Body of pancreas (tissue), 4 donors: ENCODE measurements at regions not wholly inside any gene's neighbourhood (a gene's known extent, or its start where the extent isn't known, plus 50 kb on each side); places are given as distances from the start of the nearest gene placed in this dataset.

Experiments used
- ATAC-seq: fragments of 150-250 bp; one replicate; pipeline ENCODE4 v1.9.1; 2016
- DNase-seq, 4 donors: peaks; one replicate each; pipeline ENCODE4 v3.0.0-alpha.2; 2019
- H3K27ac ChIP-seq, 4 donors: fragments of 200-600 bp; sonication (generic); 1 replicate in 3 of 4; 2 replicates in 1 of 4; pipeline versions ENCODE4 v1.5.1 to v1.6.1; 2016 to 2019; ENCODE audit warnings: mild to moderate bottlenecking in 1 of 4, mixed read lengths in 1 of 4, moderate library complexity in 1 of 4
- H3K27me3 ChIP-seq, 2 donors: fragments of 200-600 bp; sonication (generic); one replicate each; pipeline ENCODE4 v1.6.0; 2016; ENCODE audit warnings: mild to moderate bottlenecking in 1 of 2
- H3K36me3 ChIP-seq, 2 donors: fragments of 200-600 bp; sonication (generic); replicated peaks in 1 of 2; 2 replicates each; pipeline ENCODE4 v1.5.1; 2016; ENCODE audit warnings: low read depth in 2 of 2; ENCODE audit not compliant: insufficient read depth in 1 of 2
- H3K4me1 ChIP-seq: fragments of 200-600 bp; sonication (generic); one replicate; pipeline ENCODE4 v1.6.0; 2016
- H3K4me3 ChIP-seq, 2 donors: fragments of 200-600 bp; sonication (generic); 1 replicate in 1 of 2; 2 replicates in 1 of 2; pipeline ENCODE4 v1.5.1; 2016 to 2019
- H3K9me3 ChIP-seq, 3 donors: fragments of 200-600 bp; sonication (generic); 1 replicate in 2 of 3; 2 replicates in 1 of 3; pipeline ENCODE4 v1.5.1; 2016
- POLR2A ChIP-seq, 3 donors: fragments of 450-650 bp; IDR thresholded peaks; one replicate each; pipeline ENCODE4 v1.6.1; 2016; ENCODE audit warnings: antibody characterized with exemption in 3 of 3, mild to moderate bottlenecking in 2 of 3
- WGBS, 2 donors: methylation state at CpG; one replicate each; pipeline ENCODE4 v1.1.5; 2017; 5-methylcytosine and 5-hydroxymethylcytosine counted together
- intact Hi-C: fragments of 100-400 bp; cut with DNase I; formaldehyde crosslinking; loops from one replicate; pipeline ENCODE4 v1.15.1; 2023
- TF ChIP-seq, protein P1 (sequence below), 7 experiments: fragments of 450-650 bp in 4 of 7; fragments of 200-600 bp in 3 of 7; sonication (generic) in 3 of 7; IDR thresholded peaks; one replicate each; pipeline ENCODE4 v1.5.1; 2016 to 2019; ENCODE audit warnings: antibody characterized with exemption in 7 of 7

GRCh38 chr6:150456466-150456865 is 87.7 kb downstream of the IYD start:
- intact Hi-C loops = no loop called here
- Histone ChIP-seq H3K4me3 (no peak overlapping the region), H3K4me1 (no peaks in the 10 kb centered on the region), H3K27me3 (no peaks in the 10 kb centered on the region), H3K27ac (no peak overlapping the region), H3K36me3 (no peaks in the 10 kb centered on the region), H3K9me3 (no peaks in the 10 kb centered on the region)
- 70 to 75% methylated on average over 7 of the region's 7 CpGs for WGBS, 2 donors
- no peak for TF ChIP-seq POLR2A (IDR thresholded peaks at IDR 0.05)
- TF ChIP-seq, protein P1, sequence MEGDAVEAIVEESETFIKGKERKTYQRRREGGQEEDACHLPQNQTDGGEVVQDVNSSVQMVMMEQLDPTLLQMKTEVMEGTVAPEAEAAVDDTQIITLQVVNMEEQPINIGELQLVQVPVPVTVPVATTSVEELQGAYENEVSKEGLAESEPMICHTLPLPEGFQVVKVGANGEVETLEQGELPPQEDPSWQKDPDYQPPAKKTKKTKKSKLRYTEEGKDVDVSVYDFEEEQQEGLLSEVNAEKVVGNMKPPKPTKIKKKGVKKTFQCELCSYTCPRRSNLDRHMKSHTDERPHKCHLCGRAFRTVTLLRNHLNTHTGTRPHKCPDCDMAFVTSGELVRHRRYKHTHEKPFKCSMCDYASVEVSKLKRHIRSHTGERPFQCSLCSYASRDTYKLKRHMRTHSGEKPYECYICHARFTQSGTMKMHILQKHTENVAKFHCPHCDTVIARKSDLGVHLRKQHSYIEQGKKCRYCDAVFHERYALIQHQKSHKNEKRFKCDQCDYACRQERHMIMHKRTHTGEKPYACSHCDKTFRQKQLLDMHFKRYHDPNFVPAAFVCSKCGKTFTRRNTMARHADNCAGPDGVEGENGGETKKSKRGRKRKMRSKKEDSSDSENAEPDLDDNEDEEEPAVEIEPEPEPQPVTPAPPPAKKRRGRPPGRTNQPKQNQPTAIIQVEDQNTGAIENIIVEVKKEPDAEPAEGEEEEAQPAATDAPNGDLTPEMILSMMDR (IDR thresholded peaks at IDR 0.05) = no peak
- ATAC-seq (no peak), DNase-seq (no peak)

- no peaks in the 10 kb centered on the region for H3K9me3 ChIP-seq
- H3K27ac ChIP-seq = no peak overlapping the region
- no peak for TF ChIP-seq POLR2A (IDR thresholded peaks at IDR 0.05)
- TF ChIP-seq, protein P1 (IDR thresholded peaks at IDR 0.05) = no peak
- H3K27me3 ChIP-seq = no peaks in the 10 kb centered on the region
- no peaks in the 10 kb centered on the region for H3K4me1 ChIP-seq
- H3K4me3 ChIP-seq = no peak overlapping the region
- intact Hi-C loops = no loop called here
- ATAC-seq (no peak), DNase-seq (no peak)
- 63 to 69% methylated on average over 7 of the region's 7 CpGs for WGBS, 2 donors
- H3K36me3 ChIP-seq = no peaks in the 10 kb centered on the region
These were observed 88.3 kb downstream of the IYD start for GRCh38 chr6:150456902-150457643.

GRCh38 chr6:150458579-150458978 is 89.8 kb downstream of the IYD start:
- intact Hi-C loops = no loop called here
- no peaks in the 10 kb centered on the region for H3K9me3 ChIP-seq
- DNase-seq = no peak
- H3K27me3 ChIP-seq = no peaks in the 10 kb centered on the region
- WGBS, 2 donors = 62 to 63% methylated on average over 5 of the region's 5 CpGs
- no peak for ATAC-seq
- H3K4me3 ChIP-seq = no peak overlapping the region
- H3K27ac ChIP-seq = no peak overlapping the region
- no peaks in the 10 kb centered on the region for H3K4me1 ChIP-seq
- no peaks in the 10 kb centered on the region for H3K36me3 ChIP-seq
- no peak for TF ChIP-seq POLR2A (IDR thresholded peaks at IDR 0.05)
- TF ChIP-seq, protein P1 (IDR thresholded peaks at IDR 0.05) = no peak

GRCh38 chr6:150463852-150464251 is 95.0 kb downstream of the IYD start:
- 88 to 89% methylated on average over 5 of the region's 5 CpGs for WGBS, 2 donors
- DNase-seq = no peak
- TF ChIP-seq, protein P1 (IDR thresholded peaks at IDR 0.05) = no peak
- no peak for TF ChIP-seq POLR2A (IDR thresholded peaks at IDR 0.05)
- Histone ChIP-seq H3K9me3 (no peaks in the 10 kb centered on the region), H3K4me3 (no peak overlapping the region), H3K27ac (no peak overlapping the region), H3K27me3 (no peaks in the 10 kb centered on the region), H3K4me1 (no peaks in the 10 kb centered on the region), H3K36me3 (no peaks in the 10 kb centered on the region)
- ATAC-seq = no peak
- intact Hi-C loops = no loop called here

DNA sequence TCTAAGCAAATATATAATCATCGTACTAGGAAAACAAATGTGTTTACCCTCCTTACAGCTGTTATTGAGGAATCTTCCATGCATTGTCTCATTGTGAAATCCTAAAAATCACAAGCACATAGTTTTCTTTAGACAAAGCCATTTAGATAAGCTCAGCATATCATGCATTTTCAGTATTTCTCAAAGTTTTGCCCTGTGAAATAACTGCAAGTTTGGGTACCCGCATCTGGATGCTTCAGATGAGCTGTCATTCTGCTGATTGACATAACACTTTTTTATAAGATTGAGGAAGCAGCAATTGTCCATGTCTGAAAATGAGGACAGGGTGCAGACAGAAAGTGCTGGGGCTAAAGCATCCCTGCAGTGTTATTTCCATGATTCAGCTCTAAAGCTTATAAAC is 96.2 kb downstream of the IYD start:
- Histone ChIP-seq H3K4me1 (no peaks in the 10 kb centered on the region), H3K27me3 (no peaks in the 10 kb centered on the region), H3K27ac (no peak overlapping the region), H3K4me3 (no peak overlapping the region), H3K36me3 (no peaks in the 10 kb centered on the region), H3K9me3 (no peaks in the 10 kb centered on the region)
- DNase-seq = no peak
- TF ChIP-seq, protein P1 (IDR thresholded peaks at IDR 0.05) = no peak
- no peak for TF ChIP-seq POLR2A (IDR thresholded peaks at IDR 0.05)
- WGBS, 2 donors = 68 to 75% methylated on average over 2 of the region's 2 CpGs
- ATAC-seq = no peak
- intact Hi-C loops = no loop called here
